Ovary (tissue), 3 donors: ENCODE measurements at regions not wholly inside any gene's neighbourhood (a gene's known extent, or its start where the extent isn't known, plus 50 kb on each side); places are given as distances from the start of the nearest gene placed in this dataset.

Source experiments
- CTCF ChIP-seq, 3 donors: fragments of 450-650 bp in 2 of 3; fragments of 200-600 bp in 1 of 3; IDR thresholded peaks; one replicate each; pipeline versions ENCODE4 v1.5.1 to v1.8.0; 2016 to 2022; ENCODE audit warnings: antibody characterized with exemption in 3 of 3, mild to moderate bottlenecking in 1 of 3
- EP300 ChIP-seq: sonication (generic); formaldehyde crosslinking; IDR thresholded peaks from one replicate; pipeline ENCODE4 v1.6.1; 2017; ENCODE audit warnings: antibody characterized with exemption
- POLR2A ChIP-seq: fragments of 450-650 bp; IDR thresholded peaks from one replicate; pipeline ENCODE4 v1.6.1; 2017; ENCODE audit warnings: antibody characterized with exemption, mild to moderate bottlenecking, moderate library complexity
- donor health status: DM: no; HTN: no; CAD: no.

- TF ChIP-seq CTCF (IDR thresholded peaks at IDR 0.05) (no peak), POLR2A (no peak), EP300 (no peak)
Observed at GRCh38 chr16:85360323-85361277, 248.3 kb upstream of the CIBAR2 start.
